ENCODE measurements at regions not wholly inside any gene's neighbourhood (a gene's known extent, or its start where the extent isn't known, plus 50 kb on each side); places are given as distances from the start of the nearest gene placed in this dataset.

DNA sequence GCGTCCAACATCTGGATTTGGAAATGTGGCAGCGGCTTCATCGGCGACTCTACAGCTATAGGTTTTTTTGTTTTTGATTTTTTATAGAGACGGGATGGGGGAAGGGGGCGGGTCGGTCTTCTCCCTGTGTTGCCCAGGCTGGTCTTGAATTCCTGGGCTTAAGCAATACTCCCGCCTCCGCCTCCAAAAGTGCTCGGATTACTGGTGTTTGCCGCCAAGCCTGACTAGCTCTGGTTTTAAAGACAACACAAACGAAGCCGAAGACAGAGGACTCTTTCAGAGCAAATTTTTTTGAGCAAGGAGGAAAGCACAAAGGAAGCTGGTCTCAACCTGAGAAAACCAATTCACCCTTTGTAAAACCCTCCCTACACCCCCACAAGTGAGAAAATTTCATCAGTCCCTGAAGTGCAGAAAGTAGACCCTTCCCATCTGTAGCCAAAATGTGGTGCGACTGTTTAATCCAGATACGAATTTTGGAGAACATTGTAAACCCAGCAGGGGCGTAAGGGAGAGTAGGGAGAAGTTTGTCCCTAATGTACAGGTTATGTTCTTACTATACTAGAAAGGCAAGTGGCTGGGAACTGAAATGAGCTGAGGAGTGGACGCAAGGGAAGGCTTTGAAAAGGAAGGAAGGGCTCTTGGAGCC is 185.9 kb downstream of the TRIM27 start:
- TF ChIP-seq, protein P1, sequence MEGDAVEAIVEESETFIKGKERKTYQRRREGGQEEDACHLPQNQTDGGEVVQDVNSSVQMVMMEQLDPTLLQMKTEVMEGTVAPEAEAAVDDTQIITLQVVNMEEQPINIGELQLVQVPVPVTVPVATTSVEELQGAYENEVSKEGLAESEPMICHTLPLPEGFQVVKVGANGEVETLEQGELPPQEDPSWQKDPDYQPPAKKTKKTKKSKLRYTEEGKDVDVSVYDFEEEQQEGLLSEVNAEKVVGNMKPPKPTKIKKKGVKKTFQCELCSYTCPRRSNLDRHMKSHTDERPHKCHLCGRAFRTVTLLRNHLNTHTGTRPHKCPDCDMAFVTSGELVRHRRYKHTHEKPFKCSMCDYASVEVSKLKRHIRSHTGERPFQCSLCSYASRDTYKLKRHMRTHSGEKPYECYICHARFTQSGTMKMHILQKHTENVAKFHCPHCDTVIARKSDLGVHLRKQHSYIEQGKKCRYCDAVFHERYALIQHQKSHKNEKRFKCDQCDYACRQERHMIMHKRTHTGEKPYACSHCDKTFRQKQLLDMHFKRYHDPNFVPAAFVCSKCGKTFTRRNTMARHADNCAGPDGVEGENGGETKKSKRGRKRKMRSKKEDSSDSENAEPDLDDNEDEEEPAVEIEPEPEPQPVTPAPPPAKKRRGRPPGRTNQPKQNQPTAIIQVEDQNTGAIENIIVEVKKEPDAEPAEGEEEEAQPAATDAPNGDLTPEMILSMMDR (IDR thresholded peaks at IDR 0.05): no peak
- H3K9me3 Mint-ChIP-seq: no peaks in the 10 kb centered on the region
- no peak for DNase-seq
- peaks cover 43% of the 10 kb centered on the region for H3K27me3 Mint-ChIP-seq (ENCODE audit: insufficient read depth)
- H3K27ac Mint-ChIP-seq: no peak overlapping the region
- peaks cover 44% of the 10 kb centered on the region for H3K4me1 Mint-ChIP-seq (ENCODE audit: low read depth)
- peak overlapping the region; percentile 57 for H3K4me3 Mint-ChIP-seq
- H3K36me3 Mint-ChIP-seq (ENCODE audit: low read depth): no peaks in the 10 kb centered on the region; the same call in 1 of the 2 replicates

GRCh38 chr6:28738396-28738765 is 185.4 kb downstream of the TRIM27 start:
- peaks cover 48% of the 10 kb centered on the region for H3K4me1 Mint-ChIP-seq (ENCODE audit: low read depth)
- H3K27ac Mint-ChIP-seq: no peak overlapping the region
- peaks cover 43% of the 10 kb centered on the region for H3K27me3 Mint-ChIP-seq (ENCODE audit: insufficient read depth)
- H3K9me3 Mint-ChIP-seq: no peaks in the 10 kb centered on the region
- H3K36me3 Mint-ChIP-seq (ENCODE audit: low read depth): no peaks in the 10 kb centered on the region; the same call in 1 of the 2 replicates
- TF ChIP-seq, protein P1 (IDR thresholded peaks at IDR 0.05): no peak
- H3K4me3 Mint-ChIP-seq: peak overlapping the region; percentile 57
- no peak for DNase-seq

DNA sequence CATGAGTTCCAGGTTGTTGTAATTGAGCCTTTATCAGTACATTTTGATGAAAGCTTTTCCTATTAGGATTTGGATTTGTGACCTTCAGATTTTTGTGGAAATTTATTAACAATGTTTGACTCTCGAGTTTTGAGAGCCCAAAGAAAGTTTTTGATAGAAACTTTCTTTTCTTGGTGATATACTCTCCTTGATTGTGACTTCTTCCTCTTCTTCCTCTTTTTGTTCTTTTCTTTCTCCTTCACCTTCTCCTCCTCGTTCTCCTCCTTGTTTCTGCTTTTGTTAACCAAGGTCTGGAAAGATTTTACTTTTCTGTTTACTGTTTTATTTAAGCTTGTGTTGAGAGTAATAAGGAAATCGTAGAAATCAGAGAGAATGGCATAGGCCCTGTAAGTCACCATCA is 182.4 kb downstream of the TRIM27 start:
- H3K27me3 Mint-ChIP-seq (ENCODE audit: insufficient read depth): peaks cover 33% of the 10 kb centered on the region
- no peaks in the 10 kb centered on the region; the same call in 1 of the 2 replicates for H3K36me3 Mint-ChIP-seq (ENCODE audit: low read depth)
- peaks cover 29% of the 10 kb centered on the region for H3K4me1 Mint-ChIP-seq (ENCODE audit: low read depth)
- H3K9me3 Mint-ChIP-seq: no peaks in the 10 kb centered on the region
- TF ChIP-seq, protein P1 (IDR thresholded peaks at IDR 0.05): no peak
- no peak for DNase-seq
- H3K27ac Mint-ChIP-seq: no peak overlapping the region
- H3K4me3 Mint-ChIP-seq: no peak overlapping the region

DNA sequence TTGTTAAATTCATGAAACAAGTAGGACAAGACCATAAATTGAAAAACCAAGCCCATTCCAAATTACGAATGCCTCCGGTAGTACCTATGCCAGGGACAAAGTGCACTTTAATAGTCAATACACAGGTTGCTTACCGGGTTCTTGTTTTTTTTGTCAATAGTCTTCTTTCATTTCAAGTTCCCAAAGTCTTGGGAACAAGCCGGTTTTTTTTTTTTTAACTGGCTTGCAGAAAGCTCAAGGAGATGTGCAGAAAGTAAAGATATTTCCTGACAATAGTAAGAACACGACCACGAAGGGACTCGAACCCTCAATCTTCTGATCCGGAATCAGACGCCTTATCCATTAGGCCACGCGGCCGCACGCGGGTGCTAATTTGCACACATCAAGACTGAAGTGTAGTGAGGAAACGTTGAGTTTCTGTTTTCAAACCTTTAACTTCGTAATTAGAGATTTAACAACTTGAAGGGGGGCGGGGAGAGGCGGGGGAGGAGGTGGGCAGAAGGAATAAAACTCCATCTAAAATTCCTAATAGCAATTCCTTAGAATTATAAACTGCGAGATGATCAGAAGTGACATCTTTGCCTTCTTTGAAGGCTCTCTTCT is 181.0 kb downstream of the TRIM27 start:
- DNase-seq: peak; percentile 79
- Mint-ChIP-seq H3K27me3 (ENCODE audit: insufficient read depth) (peaks cover 25% of the 10 kb centered on the region), H3K27ac (peak overlapping the region; percentile 36; the same call in 1 of the 2 replicates), H3K9me3 (no peaks in the 10 kb centered on the region), H3K4me1 (ENCODE audit: low read depth) (peaks cover 30% of the 10 kb centered on the region), H3K36me3 (ENCODE audit: low read depth) (no peaks in the 10 kb centered on the region; the same call in 1 of the 2 replicates), H3K4me3 (peak overlapping the region; percentile 79)
- TF ChIP-seq, protein P1 (IDR thresholded peaks at IDR 0.05): no peak

DNA sequence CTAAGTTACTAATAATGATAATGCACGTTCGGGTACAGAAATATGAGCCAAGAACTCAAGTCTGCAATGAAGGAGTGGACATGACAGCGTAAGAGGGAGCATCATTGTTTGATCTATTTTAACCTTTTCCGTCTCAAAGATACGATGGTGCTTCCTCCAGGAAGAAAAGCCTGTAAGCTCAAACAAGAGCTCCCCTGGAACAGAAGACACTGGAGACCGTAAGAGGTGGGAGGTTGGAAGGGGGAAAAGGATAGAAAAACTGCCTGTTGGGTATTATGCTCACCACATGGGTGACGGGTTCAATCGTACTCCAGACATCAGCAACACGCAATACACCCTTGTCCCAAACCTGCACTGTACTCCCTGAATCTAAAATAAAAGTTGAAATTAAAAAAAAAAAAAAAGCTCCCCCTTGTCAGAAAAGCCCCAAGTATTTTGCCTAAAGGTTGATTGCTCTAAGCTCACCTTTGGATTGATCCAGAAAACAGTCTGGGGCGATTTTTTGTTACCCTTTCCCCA is 180.5 kb downstream of the TRIM27 start:
- peaks cover 21% of the 10 kb centered on the region for H3K27me3 Mint-ChIP-seq (ENCODE audit: insufficient read depth)
- H3K9me3 Mint-ChIP-seq: no peaks in the 10 kb centered on the region
- no peaks in the 10 kb centered on the region for H3K36me3 Mint-ChIP-seq (ENCODE audit: low read depth)
- H3K4me3 Mint-ChIP-seq: peak overlapping the region; percentile 79
- TF ChIP-seq, protein P1 (IDR thresholded peaks at IDR 0.05): no peak
- peaks cover 24% of the 10 kb centered on the region for H3K4me1 Mint-ChIP-seq (ENCODE audit: low read depth)
- DNase-seq: no peak
- no peak overlapping the region for H3K27ac Mint-ChIP-seq
